ENCODE measurements at regions not wholly inside any gene's neighbourhood (a gene's known extent, or its start where the extent isn't known, plus 50 kb on each side); places are given as distances from the start of the nearest gene placed in this dataset.
A peak's percentile ranks its signal among the peaks of the same experiment; 100 is the strongest.

DNA sequence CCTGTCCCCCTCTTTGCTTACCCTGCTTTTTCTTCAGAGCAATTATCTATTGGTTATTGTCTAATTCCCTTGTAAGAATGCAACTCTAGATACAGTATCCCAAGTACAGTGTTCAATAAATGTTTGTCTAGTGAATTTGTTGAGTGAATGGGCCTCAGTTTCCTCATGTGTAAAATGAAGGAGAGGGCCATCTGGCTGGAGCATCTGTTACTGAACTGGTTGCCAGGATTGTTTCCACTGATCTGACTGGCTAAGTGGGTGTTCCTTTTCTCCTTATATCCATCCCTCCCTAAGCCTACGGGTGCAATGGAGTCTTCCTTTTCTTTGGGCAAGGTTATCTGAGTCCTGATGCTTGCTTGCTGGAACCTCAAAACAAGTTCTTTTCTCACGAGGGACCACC is 185.2 kb upstream of the RPS6KA3 start:
- Mint-ChIP-seq H3K27me3 (ENCODE audit: insufficient read depth, unreplicated experiment) (no peaks in the 10 kb centered on the region), H3K4me3 (ENCODE audit: unreplicated experiment) (no peak overlapping the region), H3K9me3 (ENCODE audit: unreplicated experiment) (no peaks in the 10 kb centered on the region), H3K4me1 (ENCODE audit: low read depth, unreplicated experiment) (no peaks in the 10 kb centered on the region), H3K27ac (ENCODE audit: unreplicated experiment) (no peak overlapping the region), H3K36me3 (ENCODE audit: insufficient read depth, unreplicated experiment) (no peaks in the 10 kb centered on the region)
- ChIA-PET POLR2A (no interaction called here), CTCF (no interaction called here)
- H3K4me3 ChIP-seq (ENCODE audit: low read depth, low read length), result no peak overlapping the region
- H3K9me3 ChIP-seq, result no peaks in the 10 kb centered on the region
- no peaks in the 10 kb centered on the region for H3K4me1 ChIP-seq
- no TSS peak for BruUV-seq (replicated peaks)
- no peak for DNase-seq
- TF ChIP-seq, protein P1, sequence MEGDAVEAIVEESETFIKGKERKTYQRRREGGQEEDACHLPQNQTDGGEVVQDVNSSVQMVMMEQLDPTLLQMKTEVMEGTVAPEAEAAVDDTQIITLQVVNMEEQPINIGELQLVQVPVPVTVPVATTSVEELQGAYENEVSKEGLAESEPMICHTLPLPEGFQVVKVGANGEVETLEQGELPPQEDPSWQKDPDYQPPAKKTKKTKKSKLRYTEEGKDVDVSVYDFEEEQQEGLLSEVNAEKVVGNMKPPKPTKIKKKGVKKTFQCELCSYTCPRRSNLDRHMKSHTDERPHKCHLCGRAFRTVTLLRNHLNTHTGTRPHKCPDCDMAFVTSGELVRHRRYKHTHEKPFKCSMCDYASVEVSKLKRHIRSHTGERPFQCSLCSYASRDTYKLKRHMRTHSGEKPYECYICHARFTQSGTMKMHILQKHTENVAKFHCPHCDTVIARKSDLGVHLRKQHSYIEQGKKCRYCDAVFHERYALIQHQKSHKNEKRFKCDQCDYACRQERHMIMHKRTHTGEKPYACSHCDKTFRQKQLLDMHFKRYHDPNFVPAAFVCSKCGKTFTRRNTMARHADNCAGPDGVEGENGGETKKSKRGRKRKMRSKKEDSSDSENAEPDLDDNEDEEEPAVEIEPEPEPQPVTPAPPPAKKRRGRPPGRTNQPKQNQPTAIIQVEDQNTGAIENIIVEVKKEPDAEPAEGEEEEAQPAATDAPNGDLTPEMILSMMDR (IDR thresholded peaks at IDR 0.05; ENCODE audit: insufficient read depth in 1 of 2, low read depth in 1 of 2, low read length in 1 of 2, severe bottlenecking in 1 of 2, unreplicated experiment in 1 of 2), result no peak
- H3K27me3 ChIP-seq (replicated peaks; ENCODE audit: control insufficient read depth, insufficient read depth, low read length), result no peaks in the 10 kb centered on the region
- H3K36me3 ChIP-seq (ENCODE audit: control insufficient read depth, insufficient read depth, low read length), result no peaks in the 10 kb centered on the region
- intact Hi-C loops (cut with micrococcal nuclease; ENCODE audit: unreplicated experiment), result no loop called here

GRCh38 chrX:20445109-20445508 is 178.4 kb upstream of the RPS6KA3 start:
- TF ChIP-seq, protein P1 (IDR thresholded peaks at IDR 0.05; ENCODE audit: insufficient read depth in 1 of 2, low read depth in 1 of 2, low read length in 1 of 2, severe bottlenecking in 1 of 2, unreplicated experiment in 1 of 2), result no peak
- Histone ChIP-seq H3K4me3 (ENCODE audit: low read depth, low read length) (no peak overlapping the region), H3K9me3 (no peaks in the 10 kb centered on the region), H3K27me3 (replicated peaks; ENCODE audit: control insufficient read depth, insufficient read depth, low read length) (no peaks in the 10 kb centered on the region), H3K4me1 (peaks cover 12% of the 10 kb centered on the region), H3K36me3 (ENCODE audit: control insufficient read depth, insufficient read depth, low read length) (no peaks in the 10 kb centered on the region)
- Mint-ChIP-seq H3K9me3 (ENCODE audit: unreplicated experiment) (no peaks in the 10 kb centered on the region), H3K27me3 (ENCODE audit: insufficient read depth, unreplicated experiment) (no peaks in the 10 kb centered on the region), H3K4me1 (ENCODE audit: low read depth, unreplicated experiment) (peaks cover 5% of the 10 kb centered on the region), H3K36me3 (ENCODE audit: insufficient read depth, unreplicated experiment) (no peaks in the 10 kb centered on the region), H3K27ac (ENCODE audit: unreplicated experiment) (no peak overlapping the region), H3K4me3 (ENCODE audit: unreplicated experiment) (no peak overlapping the region)
- intact Hi-C loops (cut with micrococcal nuclease; ENCODE audit: unreplicated experiment), result no loop called here
- ChIA-PET POLR2A (no interaction called here), CTCF (no interaction called here)
- no peak for DNase-seq
- BruUV-seq (replicated peaks), result no TSS peak

GRCh38 chrX:20442597-20442996 is 175.9 kb upstream of the RPS6KA3 start:
- no peaks in the 10 kb centered on the region for H3K27me3 ChIP-seq (replicated peaks; ENCODE audit: control insufficient read depth, insufficient read depth, low read length)
- TF ChIP-seq, protein P1 (IDR thresholded peaks at IDR 0.05; ENCODE audit: insufficient read depth in 1 of 2, low read depth in 1 of 2, low read length in 1 of 2, severe bottlenecking in 1 of 2, unreplicated experiment in 1 of 2), result peak; percentile 50 to 59
- no peaks in the 10 kb centered on the region for H3K36me3 ChIP-seq (ENCODE audit: control insufficient read depth, insufficient read depth, low read length)
- DNase-seq, result peak; percentile 76 to 78
- no peak overlapping the region for H3K4me3 ChIP-seq (ENCODE audit: low read depth, low read length)
- H3K9me3 ChIP-seq, result no peaks in the 10 kb centered on the region
- BruUV-seq (replicated peaks), result no TSS peak
- Mint-ChIP-seq H3K27ac (ENCODE audit: unreplicated experiment) (no peak overlapping the region), H3K36me3 (ENCODE audit: insufficient read depth, unreplicated experiment) (no peaks in the 10 kb centered on the region), H3K27me3 (ENCODE audit: insufficient read depth, unreplicated experiment) (no peaks in the 10 kb centered on the region), H3K4me1 (ENCODE audit: low read depth, unreplicated experiment) (peaks cover 7% of the 10 kb centered on the region), H3K4me3 (ENCODE audit: unreplicated experiment) (no peak overlapping the region), H3K9me3 (ENCODE audit: unreplicated experiment) (no peaks in the 10 kb centered on the region)
- peaks cover 12% of the 10 kb centered on the region for H3K4me1 ChIP-seq
- ChIA-PET POLR2A (no interaction called here), CTCF (no interaction called here)
- intact Hi-C loops (cut with micrococcal nuclease; ENCODE audit: unreplicated experiment), result loop anchor here (1.0 to 5.0 kb wide), 3 partner anchors 35 to 189 kb away; no protein-coding TSS in a partner anchor
